Liver (tissue), 3 donors: ENCODE measurements at regions not wholly inside any gene's neighbourhood (a gene's known extent, or its start where the extent isn't known, plus 50 kb on each side); places are given as distances from the start of the nearest gene placed in this dataset.

Source experiments
- CTCF ChIP-seq: fragments of 150-350 bp; IDR thresholded peaks from 2 replicates; pipeline ENCODE4 v1.5.1; 2017; ENCODE audit warnings: improper control_type of control experiment, low read depth, low read length; ENCODE audit not compliant: missing input control
- EGR1 ChIP-seq, 2 donors: IDR thresholded peaks; 2 replicates each; pipeline ENCODE4 v1.6.1; 2016 to 2018; ENCODE audit warnings: antibody characterized with exemption in 2 of 2, low read depth in 2 of 2
- FOXA1 ChIP-seq: IDR thresholded peaks from 2 replicates; pipeline ENCODE4 v1.6.1; 2016; ENCODE audit warnings: antibody characterized with exemption
- GABPA ChIP-seq, 2 donors: IDR thresholded peaks in 1 of 2; conservative IDR thresholded peaks in 1 of 2; 2 replicates each; pipeline ENCODE4 v1.6.1; 2016; ENCODE audit warnings: antibody characterized with exemption in 2 of 2, mild to moderate bottlenecking in 1 of 2, moderate library complexity in 1 of 2
- MAX ChIP-seq: IDR thresholded peaks from 2 replicates; pipeline ENCODE4 v1.6.1; 2016; ENCODE audit warnings: antibody characterized with exemption
- RAD21 ChIP-seq, 2 donors: IDR thresholded peaks; 2 replicates each; pipeline ENCODE4 v1.6.1; 2016; ENCODE audit warnings: antibody characterized with exemption in 2 of 2, mild to moderate bottlenecking in 2 of 2
- REST ChIP-seq: IDR thresholded peaks from 2 replicates; pipeline ENCODE4 v1.6.1; 2016; ENCODE audit warnings: antibody characterized with exemption, mild to moderate bottlenecking
- SP1 ChIP-seq: IDR thresholded peaks from 2 replicates; pipeline ENCODE4 v1.6.1; 2018; ENCODE audit warnings: antibody characterized with exemption, mild to moderate bottlenecking
- TAF1 ChIP-seq: conservative IDR thresholded peaks from 2 replicates; pipeline ENCODE4 v1.6.1; 2016; ENCODE audit warnings: antibody characterized with exemption, mild to moderate bottlenecking
- YY1 ChIP-seq: IDR thresholded peaks from 2 replicates; pipeline ENCODE4 v1.6.1; 2016; ENCODE audit warnings: antibody characterized with exemption, mild to moderate bottlenecking
- donor health status: healthy.
- donor health status: healthy.

- TF ChIP-seq FOXA1 (no peak), REST (no peak), CTCF (no peak), SP1 (no peak), GABPA (IDR thresholded peaks at IDR 0.05 in 1 of 2, conservative IDR thresholded peaks at IDR 0.05 in 1 of 2) (no peak), RAD21 (IDR thresholded peaks at IDR 0.05) (no peak), YY1 (no peak), EGR1 (IDR thresholded peaks at IDR 0.05; ENCODE audit: low read depth in 2 of 2) (no peak), MAX (no peak), TAF1 (no peak)
These were observed 962.2 kb downstream of the TUSC7 start for GRCh38 chr3:117671722-117672318.
